SK-N-SH treated with all-trans-retinoic acid at 6 μM for 48 hours (cell line): ENCODE measurements at regions not wholly inside any gene's neighbourhood (a gene's known extent, or its start where the extent isn't known, plus 50 kb on each side); places are given as distances from the start of the nearest gene placed in this dataset.

Experiments
- ATAC-seq: fragments of 200-7000 bp; cut with Tn5 transposase; 3 replicates; pipeline ENCODE4 v1.9.1; 2020; ENCODE audit warnings: mild to moderate bottlenecking, moderate library complexity
- ARNTL ChIP-seq: fragments of 450-650 bp; formaldehyde crosslinking; IDR thresholded peaks from 2 replicates; pipeline ENCODE4 v1.5.0; 2020; ENCODE audit warnings: low read depth, mild to moderate bottlenecking, moderate library complexity, borderline replicate concordance
- BACH2 ChIP-seq: fragments of 250-450 bp; sonication (Bioruptor Pico); IDR thresholded peaks from 2 replicates; pipeline ENCODE4 v1.9.0; 2021; ENCODE audit warnings: mild to moderate bottlenecking, borderline replicate concordance
- CSDC2 ChIP-seq: fragments of 250-450 bp; sonication (Bioruptor Pico); IDR thresholded peaks from 2 replicates; pipeline ENCODE4 v1.5.0; 2020; ENCODE audit warnings: mild to moderate bottlenecking, moderate library complexity
- ESRRG ChIP-seq: fragments of 250-450 bp; sonication (Bioruptor Pico); IDR thresholded peaks from 2 replicates; pipeline ENCODE4 v1.6.1; 2021; ENCODE audit warnings: mild to moderate bottlenecking
- GLIS3 ChIP-seq: fragments of 250-450 bp; sonication (Bioruptor Pico); IDR thresholded peaks from 2 replicates; pipeline ENCODE4 v1.5.0; 2020; ENCODE audit warnings: mild to moderate bottlenecking, moderate library complexity
- ISL1 ChIP-seq: fragments of 250-450 bp; sonication (Bioruptor Pico); IDR thresholded peaks from 2 replicates; pipeline ENCODE4 v2.1.2; 2022; ENCODE audit warnings: mild to moderate bottlenecking, moderate library complexity
- OSR1 ChIP-seq: fragments of 250-450 bp; sonication (Bioruptor Pico); IDR thresholded peaks from 2 replicates; pipeline ENCODE4 v1.8.0; 2022; ENCODE audit warnings: moderate library complexity, mild to moderate bottlenecking, inconsistent platforms
- PPARA ChIP-seq: fragments of 250-450 bp; sonication (Bioruptor Pico); IDR thresholded peaks from 2 replicates; pipeline ENCODE4 v1.5.0; 2020; ENCODE audit warnings: mild to moderate bottlenecking, borderline replicate concordance
- RARB ChIP-seq: fragments of 250-450 bp; sonication (Bioruptor Pico); IDR thresholded peaks from 2 replicates; pipeline ENCODE4 v1.8.0; 2021; ENCODE audit warnings: mild to moderate bottlenecking, moderate library complexity
- SNAI2 ChIP-seq: fragments of 250-450 bp; sonication (Bioruptor Pico); IDR thresholded peaks from 2 replicates; pipeline ENCODE4 v1.5.0; 2020; ENCODE audit warnings: mild to moderate bottlenecking, moderate library complexity
- TCF4 ChIP-seq: fragments of 250-450 bp; sonication (Bioruptor Pico); IDR thresholded peaks from 2 replicates; pipeline ENCODE4 v1.8.0; 2021; ENCODE audit warnings: mild to moderate bottlenecking, moderate library complexity, borderline replicate concordance
- TOX ChIP-seq: fragments of 250-450 bp; sonication (Bioruptor Pico); IDR thresholded peaks from 2 replicates; pipeline ENCODE4 v1.8.0; 2021; ENCODE audit warnings: mild to moderate bottlenecking, moderate library complexity, borderline replicate concordance
- ZC3H10 ChIP-seq: fragments of 250-450 bp; sonication (Bioruptor Pico); IDR thresholded peaks from 2 replicates; pipeline ENCODE4 v1.5.1; 2021; ENCODE audit warnings: mild to moderate bottlenecking, moderate library complexity
- ZFP3 ChIP-seq: fragments of 250-450 bp; sonication (Bioruptor Pico); IDR thresholded peaks from 2 replicates; pipeline ENCODE4 v1.5.0; 2020; ENCODE audit warnings: mild to moderate bottlenecking, moderate library complexity
- ZFP30 ChIP-seq: fragments of 450-650 bp; formaldehyde crosslinking; IDR thresholded peaks from 2 replicates; pipeline ENCODE4 v1.5.0; 2022; ENCODE audit warnings: mild to moderate bottlenecking, moderate library complexity
- ZNF565 ChIP-seq: fragments of 450-650 bp; formaldehyde crosslinking; conservative IDR thresholded peaks from 2 replicates; pipeline ENCODE4 v1.5.0; 2020; ENCODE audit warnings: low read depth, mild to moderate bottlenecking, moderate library complexity
- ZNF70 ChIP-seq: fragments of 450-650 bp; formaldehyde crosslinking; IDR thresholded peaks from 2 replicates; pipeline ENCODE4 v1.5.0; 2020; ENCODE audit warnings: mild to moderate bottlenecking, moderate library complexity
- ZNF8 ChIP-seq: fragments of 450-650 bp; formaldehyde crosslinking; IDR thresholded peaks from 2 replicates; pipeline ENCODE4 v1.5.0; 2020; ENCODE audit warnings: mild to moderate bottlenecking, moderate library complexity
- TF ChIP-seq, protein P1 (sequence below): fragments of 250-450 bp; sonication (Bioruptor Pico); IDR thresholded peaks from 2 replicates; pipeline ENCODE4 v1.5.0; 2020; ENCODE audit warnings: mild to moderate bottlenecking, moderate library complexity
- TF ChIP-seq, protein P2 (sequence below): fragments of 250-450 bp; sonication (Bioruptor Pico); IDR thresholded peaks from 2 replicates; pipeline ENCODE4 v1.5.1; 2020; ENCODE audit warnings: low read depth, mild to moderate bottlenecking, moderate library complexity
- TF ChIP-seq, protein P3 (sequence below): fragments of 250-450 bp; sonication (Bioruptor Pico); IDR thresholded peaks from 2 replicates; pipeline ENCODE4 v1.8.0; 2021; ENCODE audit warnings: low read depth, mild to moderate bottlenecking, moderate library complexity, borderline replicate concordance
- TF ChIP-seq, protein P4 (sequence below): fragments of 250-450 bp; sonication (Bioruptor Pico); IDR thresholded peaks from 2 replicates; pipeline ENCODE4 v1.5.1; 2021; ENCODE audit warnings: mild to moderate bottlenecking, moderate library complexity
- TF ChIP-seq, protein P5 (sequence below): fragments of 250-450 bp; sonication (Bioruptor Pico); IDR thresholded peaks from 2 replicates; pipeline ENCODE4 v1.8.0; 2020; ENCODE audit warnings: mild to moderate bottlenecking, moderate library complexity, borderline replicate concordance

DNA sequence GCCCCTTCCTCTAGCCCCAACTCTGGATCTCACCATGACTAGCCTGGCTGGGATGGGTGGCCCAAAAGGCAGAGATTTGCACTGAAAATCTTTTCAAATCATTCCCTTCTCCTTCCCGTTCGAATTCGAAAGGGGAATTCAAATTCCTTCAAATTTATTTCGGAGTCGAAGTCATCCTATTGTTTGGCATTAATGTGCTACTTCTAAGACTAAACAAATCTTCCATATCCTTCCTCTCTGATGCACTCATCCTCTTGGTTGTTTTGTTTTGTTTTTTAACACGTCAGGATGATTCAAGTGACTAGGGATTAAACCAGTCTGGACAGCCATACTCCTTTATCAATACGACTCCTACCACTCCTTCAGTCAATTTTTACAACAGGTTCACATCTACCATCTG lies 95.5 kb upstream of the SGIP1 start:
- no peak for ATAC-seq
- TF ChIP-seq ZFP30 (CRISPR knock-in tag) (no peak), CSDC2 (CRISPR knock-in tag) (no peak), PPARA (CRISPR knock-in tag) (no peak), ZNF565 (CRISPR knock-in tag) (no peak), TOX (no peak), ZNF70 (CRISPR knock-in tag) (no peak), ISL1 (CRISPR knock-in tag) (no peak), ZFP3 (CRISPR knock-in tag) (no peak), ESRRG (CRISPR knock-in tag) (no peak), SNAI2 (CRISPR knock-in tag) (no peak)

DNA sequence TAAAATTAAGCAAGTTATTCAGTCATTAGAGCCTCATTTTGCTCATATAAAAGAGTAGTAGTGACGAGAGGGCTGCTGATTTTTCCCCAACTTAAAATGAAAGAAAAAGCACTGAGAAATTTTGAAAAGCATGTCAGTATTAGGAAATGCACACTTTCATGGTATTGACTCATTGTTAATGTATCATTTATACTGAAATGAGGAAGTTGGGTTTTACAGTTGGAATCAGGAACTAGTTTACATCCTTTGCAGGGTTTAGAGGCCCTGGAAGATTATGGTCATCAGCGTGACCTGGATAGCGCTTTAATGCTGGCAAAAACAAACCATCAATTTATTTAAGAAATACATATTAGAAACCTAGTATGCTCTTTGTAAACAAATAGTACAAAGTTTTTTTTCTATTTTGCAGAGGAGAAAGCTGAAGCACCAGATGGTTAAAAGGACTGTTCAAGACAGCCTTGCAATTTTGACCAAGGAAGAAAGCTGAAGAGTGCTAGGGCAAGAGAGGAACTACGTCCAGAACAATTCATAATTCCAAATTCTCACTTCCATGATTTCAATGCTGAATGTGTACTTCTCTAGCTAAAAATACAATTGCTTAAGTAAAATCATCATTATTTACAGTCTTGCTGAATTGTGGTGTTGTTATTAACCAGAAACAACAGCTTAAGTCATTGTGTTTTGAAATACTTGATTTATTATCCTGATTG lies 94.8 kb upstream of the SGIP1 start:
- TF ChIP-seq ZNF70 (CRISPR knock-in tag), result no peak
- TF ChIP-seq ZFP30 (CRISPR knock-in tag), result no peak
- no peak for TF ChIP-seq PPARA (CRISPR knock-in tag)
- no peak for TF ChIP-seq GLIS3 (CRISPR knock-in tag)
- no peak for TF ChIP-seq SNAI2 (CRISPR knock-in tag)
- no peak for TF ChIP-seq ARNTL (CRISPR knock-in tag)
- no peak for TF ChIP-seq OSR1 (CRISPR knock-in tag)
- TF ChIP-seq, protein P1, sequence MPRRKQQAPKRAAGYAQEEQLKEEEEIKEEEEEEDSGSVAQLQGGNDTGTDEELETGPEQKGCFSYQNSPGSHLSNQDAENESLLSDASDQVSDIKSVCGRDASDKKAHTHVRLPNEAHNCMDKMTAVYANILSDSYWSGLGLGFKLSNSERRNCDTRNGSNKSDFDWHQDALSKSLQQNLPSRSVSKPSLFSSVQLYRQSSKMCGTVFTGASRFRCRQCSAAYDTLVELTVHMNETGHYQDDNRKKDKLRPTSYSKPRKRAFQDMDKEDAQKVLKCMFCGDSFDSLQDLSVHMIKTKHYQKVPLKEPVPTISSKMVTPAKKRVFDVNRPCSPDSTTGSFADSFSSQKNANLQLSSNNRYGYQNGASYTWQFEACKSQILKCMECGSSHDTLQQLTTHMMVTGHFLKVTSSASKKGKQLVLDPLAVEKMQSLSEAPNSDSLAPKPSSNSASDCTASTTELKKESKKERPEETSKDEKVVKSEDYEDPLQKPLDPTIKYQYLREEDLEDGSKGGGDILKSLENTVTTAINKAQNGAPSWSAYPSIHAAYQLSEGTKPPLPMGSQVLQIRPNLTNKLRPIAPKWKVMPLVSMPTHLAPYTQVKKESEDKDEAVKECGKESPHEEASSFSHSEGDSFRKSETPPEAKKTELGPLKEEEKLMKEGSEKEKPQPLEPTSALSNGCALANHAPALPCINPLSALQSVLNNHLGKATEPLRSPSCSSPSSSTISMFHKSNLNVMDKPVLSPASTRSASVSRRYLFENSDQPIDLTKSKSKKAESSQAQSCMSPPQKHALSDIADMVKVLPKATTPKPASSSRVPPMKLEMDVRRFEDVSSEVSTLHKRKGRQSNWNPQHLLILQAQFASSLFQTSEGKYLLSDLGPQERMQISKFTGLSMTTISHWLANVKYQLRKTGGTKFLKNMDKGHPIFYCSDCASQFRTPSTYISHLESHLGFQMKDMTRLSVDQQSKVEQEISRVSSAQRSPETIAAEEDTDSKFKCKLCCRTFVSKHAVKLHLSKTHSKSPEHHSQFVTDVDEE, result no peak
- TF ChIP-seq, protein P2, sequence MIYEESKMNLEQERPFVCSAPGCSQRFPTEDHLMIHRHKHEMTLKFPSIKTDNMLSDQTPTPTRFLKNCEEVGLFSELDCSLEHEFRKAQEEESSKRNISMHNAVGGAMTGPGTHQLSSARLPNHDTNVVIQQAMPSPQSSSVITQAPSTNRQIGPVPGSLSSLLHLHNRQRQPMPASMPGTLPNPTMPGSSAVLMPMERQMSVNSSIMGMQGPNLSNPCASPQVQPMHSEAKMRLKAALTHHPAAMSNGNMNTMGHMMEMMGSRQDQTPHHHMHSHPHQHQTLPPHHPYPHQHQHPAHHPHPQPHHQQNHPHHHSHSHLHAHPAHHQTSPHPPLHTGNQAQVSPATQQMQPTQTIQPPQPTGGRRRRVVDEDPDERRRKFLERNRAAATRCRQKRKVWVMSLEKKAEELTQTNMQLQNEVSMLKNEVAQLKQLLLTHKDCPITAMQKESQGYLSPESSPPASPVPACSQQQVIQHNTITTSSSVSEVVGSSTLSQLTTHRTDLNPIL (CRISPR knock-in tag), result no peak
- TF ChIP-seq, protein P3, sequence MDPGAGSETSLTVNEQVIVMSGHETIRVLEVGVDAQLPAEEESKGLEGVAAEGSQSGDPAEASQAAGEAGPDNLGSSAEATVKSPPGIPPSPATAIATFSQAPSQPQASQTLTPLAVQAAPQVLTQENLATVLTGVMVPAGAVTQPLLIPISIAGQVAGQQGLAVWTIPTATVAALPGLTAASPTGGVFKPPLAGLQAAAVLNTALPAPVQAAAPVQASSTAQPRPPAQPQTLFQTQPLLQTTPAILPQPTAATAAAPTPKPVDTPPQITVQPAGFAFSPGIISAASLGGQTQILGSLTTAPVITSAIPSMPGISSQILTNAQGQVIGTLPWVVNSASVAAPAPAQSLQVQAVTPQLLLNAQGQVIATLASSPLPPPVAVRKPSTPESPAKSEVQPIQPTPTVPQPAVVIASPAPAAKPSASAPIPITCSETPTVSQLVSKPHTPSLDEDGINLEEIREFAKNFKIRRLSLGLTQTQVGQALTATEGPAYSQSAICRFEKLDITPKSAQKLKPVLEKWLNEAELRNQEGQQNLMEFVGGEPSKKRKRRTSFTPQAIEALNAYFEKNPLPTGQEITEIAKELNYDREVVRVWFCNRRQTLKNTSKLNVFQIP (CRISPR knock-in tag), result no peak
- no peak for TF ChIP-seq ZFP3 (CRISPR knock-in tag)
- TF ChIP-seq TOX, result no peak
- no peak for TF ChIP-seq ISL1 (CRISPR knock-in tag)
- no peak for TF ChIP-seq ZNF565 (CRISPR knock-in tag)
- TF ChIP-seq ESRRG (CRISPR knock-in tag), result no peak
- TF ChIP-seq RARB, result no peak
- no peak for TF ChIP-seq ZC3H10 (CRISPR knock-in tag)
- TF ChIP-seq ZNF8 (CRISPR knock-in tag), result no peak
- TF ChIP-seq BACH2 (CRISPR knock-in tag), result no peak
- TF ChIP-seq, protein P4, sequence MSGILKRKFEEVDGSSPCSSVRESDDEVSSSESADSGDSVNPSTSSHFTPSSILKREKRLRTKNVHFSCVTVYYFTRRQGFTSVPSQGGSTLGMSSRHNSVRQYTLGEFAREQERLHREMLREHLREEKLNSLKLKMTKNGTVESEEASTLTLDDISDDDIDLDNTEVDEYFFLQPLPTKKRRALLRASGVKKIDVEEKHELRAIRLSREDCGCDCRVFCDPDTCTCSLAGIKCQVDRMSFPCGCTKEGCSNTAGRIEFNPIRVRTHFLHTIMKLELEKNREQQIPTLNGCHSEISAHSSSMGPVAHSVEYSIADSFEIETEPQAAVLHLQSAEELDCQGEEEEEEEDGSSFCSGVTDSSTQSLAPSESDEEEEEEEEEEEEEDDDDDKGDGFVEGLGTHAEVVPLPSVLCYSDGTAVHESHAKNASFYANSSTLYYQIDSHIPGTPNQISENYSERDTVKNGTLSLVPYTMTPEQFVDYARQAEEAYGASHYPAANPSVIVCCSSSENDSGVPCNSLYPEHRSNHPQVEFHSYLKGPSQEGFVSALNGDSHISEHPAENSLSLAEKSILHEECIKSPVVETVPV (CRISPR knock-in tag), result no peak
- ATAC-seq, result no peak

DNA sequence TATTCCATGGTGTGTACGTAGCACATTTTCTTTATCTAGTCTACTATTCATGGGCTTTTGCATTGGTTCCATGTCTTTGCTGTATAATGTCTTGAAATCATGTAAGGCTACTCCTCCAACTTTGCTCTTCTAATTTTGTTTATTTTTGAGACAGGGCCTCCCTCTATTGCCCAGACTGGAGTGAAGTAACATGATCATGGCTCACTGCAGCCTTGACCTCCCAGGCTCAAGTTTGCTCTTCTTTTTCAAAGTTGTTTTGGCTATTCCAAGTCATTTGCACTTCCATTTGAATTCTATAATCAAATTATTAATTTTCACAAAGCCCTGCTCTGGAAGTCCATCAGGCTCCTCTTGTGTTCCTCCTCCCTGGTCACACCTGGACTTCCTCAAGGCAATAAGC lies 90.2 kb upstream of the SGIP1 start:
- TF ChIP-seq OSR1 (CRISPR knock-in tag) (no peak), TOX (no peak), ZNF70 (CRISPR knock-in tag) (no peak), ZC3H10 (CRISPR knock-in tag) (no peak), TCF4 (CRISPR knock-in tag) (no peak), ZNF8 (CRISPR knock-in tag) (no peak), ZNF565 (CRISPR knock-in tag) (no peak), CSDC2 (CRISPR knock-in tag) (no peak), BACH2 (CRISPR knock-in tag) (no peak), ISL1 (CRISPR knock-in tag) (no peak)
- TF ChIP-seq, protein P5, sequence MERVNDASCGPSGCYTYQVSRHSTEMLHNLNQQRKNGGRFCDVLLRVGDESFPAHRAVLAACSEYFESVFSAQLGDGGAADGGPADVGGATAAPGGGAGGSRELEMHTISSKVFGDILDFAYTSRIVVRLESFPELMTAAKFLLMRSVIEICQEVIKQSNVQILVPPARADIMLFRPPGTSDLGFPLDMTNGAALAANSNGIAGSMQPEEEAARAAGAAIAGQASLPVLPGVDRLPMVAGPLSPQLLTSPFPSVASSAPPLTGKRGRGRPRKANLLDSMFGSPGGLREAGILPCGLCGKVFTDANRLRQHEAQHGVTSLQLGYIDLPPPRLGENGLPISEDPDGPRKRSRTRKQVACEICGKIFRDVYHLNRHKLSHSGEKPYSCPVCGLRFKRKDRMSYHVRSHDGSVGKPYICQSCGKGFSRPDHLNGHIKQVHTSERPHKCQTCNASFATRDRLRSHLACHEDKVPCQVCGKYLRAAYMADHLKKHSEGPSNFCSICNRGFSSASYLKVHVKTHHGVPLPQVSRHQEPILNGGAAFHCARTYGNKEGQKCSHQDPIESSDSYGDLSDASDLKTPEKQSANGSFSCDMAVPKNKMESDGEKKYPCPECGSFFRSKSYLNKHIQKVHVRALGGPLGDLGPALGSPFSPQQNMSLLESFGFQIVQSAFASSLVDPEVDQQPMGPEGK, result no peak
- TF ChIP-seq, protein P3 (CRISPR knock-in tag), result no peak
- TF ChIP-seq, protein P2 (CRISPR knock-in tag), result no peak
- ATAC-seq, result no peak
